Prostate gland (tissue), 2 donors: ENCODE measurements at regions not wholly inside any gene's neighbourhood (a gene's known extent, or its start where the extent isn't known, plus 50 kb on each side); places are given as distances from the start of the nearest gene placed in this dataset.

Experiments used
- DNase-seq: peaks from one replicate; pipeline ENCODE4 v3.0.0-alpha.2; 2019; ENCODE audit warnings: low spot score
- H3K27ac ChIP-seq, 2 donors: fragments of 200-600 bp; sonication (generic); 2 replicates each; pipeline ENCODE4 v1.5.1; 2017 to 2019
- H3K27me3 ChIP-seq: fragments of 200-600 bp; sonication (generic); replicated peaks from 2 replicates; pipeline ENCODE4 v1.5.1; 2019; ENCODE audit not compliant: insufficient read depth
- H3K36me3 ChIP-seq, 2 donors: fragments of 200-600 bp; sonication (generic); 1 replicate in 1 of 2; 2 replicates in 1 of 2; pipeline versions ENCODE4 v1.5.1 to v1.8.1; 2017 to 2019
- H3K4me1 ChIP-seq: fragments of 200-600 bp; sonication (generic); replicated peaks from 2 replicates; pipeline ENCODE4 v1.5.1; 2019
- H3K4me3 ChIP-seq, 2 donors: fragments of 200-600 bp; sonication (generic); 2 replicates each; pipeline ENCODE4 v1.5.1; 2017 to 2019
- H3K9me3 ChIP-seq: fragments of 200-600 bp; sonication (generic); 2 replicates; pipeline ENCODE4 v1.5.1; 2017
- CTCF ChIP-seq, 4 experiments: fragments of 200-600 bp in 2 of 4; fragments of 450-650 bp in 2 of 4; sonication (generic) in 2 of 4; IDR thresholded peaks; 1 replicate in 3 of 4; 2 replicates in 1 of 4; pipeline ENCODE4 v1.5.1; 2016 to 2019; ENCODE audit warnings: antibody characterized with exemption in 4 of 4, mild to moderate bottlenecking in 2 of 4, moderate library complexity in 2 of 4
- POLR2A ChIP-seq: fragments of 450-650 bp; IDR thresholded peaks from one replicate; pipeline ENCODE4 v1.6.1; 2016; ENCODE audit warnings: antibody characterized with exemption, mild to moderate bottlenecking
- POLR2AphosphoS5 ChIP-seq: sonication (generic); formaldehyde crosslinking; IDR thresholded peaks from one replicate; pipeline ENCODE4 v1.6.1; 2017; ENCODE audit warnings: antibody characterized with exemption
- WGBS: methylation state at CpG from one replicate; pipeline ENCODE4 v1.1.5; 2018; 5-methylcytosine and 5-hydroxymethylcytosine counted together
- intact Hi-C: fragments of 100-400 bp; cut with DNase I; formaldehyde crosslinking; loops from one replicate; pipeline ENCODE4 v1.14.2; 2022

DNA sequence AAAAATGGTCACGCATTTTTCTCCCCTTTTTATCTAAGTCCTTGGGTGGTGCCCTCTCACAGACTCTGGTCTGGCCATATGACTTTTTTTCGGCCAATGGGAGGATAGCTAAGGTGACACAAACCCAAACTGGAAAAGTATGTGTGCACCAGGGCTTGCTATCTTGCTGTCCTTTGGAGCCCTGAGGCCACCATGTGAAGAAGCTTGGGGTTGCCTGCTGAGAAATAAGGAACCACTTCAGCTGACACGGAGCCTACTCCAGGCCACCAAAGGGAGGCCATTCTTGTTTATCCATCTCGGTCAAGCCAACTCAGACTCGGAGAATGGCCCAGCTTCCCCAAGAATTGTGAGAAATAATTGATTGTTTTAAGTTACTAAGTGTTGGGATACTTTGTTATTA is 111.4 kb upstream of the ZFHX3 start:
- Histone ChIP-seq H3K27me3 (no peaks in the 10 kb centered on the region), H3K4me3 (no peak overlapping the region), H3K36me3 (no peaks in the 10 kb centered on the region), H3K9me3 (no peaks in the 10 kb centered on the region), H3K27ac (no peak overlapping the region), H3K4me1 (no peaks in the 10 kb centered on the region)
- intact Hi-C loops, result no loop called here
- TF ChIP-seq CTCF (IDR thresholded peaks at IDR 0.05), result no peak
- no peak for TF ChIP-seq POLR2AphosphoS5
- TF ChIP-seq POLR2A, result no peak
- 92% methylated on average over 5 of the region's 5 CpGs for WGBS
- no peak for DNase-seq

- intact Hi-C loops, result no loop called here
- Histone ChIP-seq H3K9me3 (no peaks in the 10 kb centered on the region), H3K4me1 (no peaks in the 10 kb centered on the region), H3K27ac (no peak overlapping the region), H3K27me3 (no peaks in the 10 kb centered on the region), H3K36me3 (no peaks in the 10 kb centered on the region), H3K4me3 (no peak overlapping the region)
- 59% methylated on average over 3 of the region's 3 CpGs for WGBS
- DNase-seq, result no peak
- no peak for TF ChIP-seq POLR2A
- no peak for TF ChIP-seq CTCF (IDR thresholded peaks at IDR 0.05)
These were observed 109.9 kb upstream of the ZFHX3 start for GRCh38 chr16:73157861-73158260.

DNA sequence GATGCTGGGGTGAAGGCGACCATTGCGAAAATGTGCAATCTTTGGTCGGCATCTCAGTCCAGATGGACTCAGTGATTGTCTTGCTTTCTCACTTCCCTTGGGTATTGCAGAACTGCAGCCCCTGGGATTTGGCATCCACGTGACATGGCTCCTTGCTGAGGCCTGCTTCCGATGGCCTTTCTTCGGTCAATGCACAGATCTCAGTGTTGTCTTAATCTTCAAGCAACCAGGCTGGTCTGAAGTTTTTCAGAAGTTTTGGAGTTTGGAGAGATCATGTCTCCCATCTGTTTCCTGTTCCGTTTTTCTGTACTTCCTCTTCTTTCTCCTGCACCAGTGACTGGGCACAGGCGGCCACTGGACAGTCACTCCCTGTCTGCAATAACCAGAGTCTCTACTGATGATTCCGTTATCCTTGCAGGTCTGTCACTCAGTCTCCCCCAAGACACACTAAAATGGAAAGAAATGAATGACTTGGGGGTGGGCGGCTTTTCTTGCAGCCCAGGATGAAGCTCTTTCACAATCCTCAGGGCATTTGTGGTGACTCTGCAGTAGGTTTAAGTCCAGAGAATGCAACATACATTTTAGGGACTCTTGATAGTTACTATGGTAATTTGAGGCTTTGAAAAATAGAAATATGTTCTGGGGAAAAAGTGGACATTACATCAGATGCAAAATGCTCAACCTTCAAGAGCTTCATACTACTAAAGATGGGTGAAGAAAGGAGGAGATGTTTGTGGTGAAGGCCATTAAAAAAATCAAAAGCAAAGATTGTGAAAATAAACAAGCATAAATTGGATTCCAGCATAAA is 106.3 kb upstream of the ZFHX3 start:
- DNase-seq, result no peak
- Histone ChIP-seq H3K4me3 (no peak overlapping the region), H3K27me3 (no peaks in the 10 kb centered on the region), H3K36me3 (no peaks in the 10 kb centered on the region), H3K9me3 (no peaks in the 10 kb centered on the region), H3K4me1 (no peaks in the 10 kb centered on the region), H3K27ac (no peak overlapping the region)
- intact Hi-C loops, result no loop called here
- WGBS, result 85% methylated on average over 10 of the region's 10 CpGs
- TF ChIP-seq POLR2AphosphoS5 (no peak), POLR2A (no peak), CTCF (IDR thresholded peaks at IDR 0.05) (no peak)

DNA sequence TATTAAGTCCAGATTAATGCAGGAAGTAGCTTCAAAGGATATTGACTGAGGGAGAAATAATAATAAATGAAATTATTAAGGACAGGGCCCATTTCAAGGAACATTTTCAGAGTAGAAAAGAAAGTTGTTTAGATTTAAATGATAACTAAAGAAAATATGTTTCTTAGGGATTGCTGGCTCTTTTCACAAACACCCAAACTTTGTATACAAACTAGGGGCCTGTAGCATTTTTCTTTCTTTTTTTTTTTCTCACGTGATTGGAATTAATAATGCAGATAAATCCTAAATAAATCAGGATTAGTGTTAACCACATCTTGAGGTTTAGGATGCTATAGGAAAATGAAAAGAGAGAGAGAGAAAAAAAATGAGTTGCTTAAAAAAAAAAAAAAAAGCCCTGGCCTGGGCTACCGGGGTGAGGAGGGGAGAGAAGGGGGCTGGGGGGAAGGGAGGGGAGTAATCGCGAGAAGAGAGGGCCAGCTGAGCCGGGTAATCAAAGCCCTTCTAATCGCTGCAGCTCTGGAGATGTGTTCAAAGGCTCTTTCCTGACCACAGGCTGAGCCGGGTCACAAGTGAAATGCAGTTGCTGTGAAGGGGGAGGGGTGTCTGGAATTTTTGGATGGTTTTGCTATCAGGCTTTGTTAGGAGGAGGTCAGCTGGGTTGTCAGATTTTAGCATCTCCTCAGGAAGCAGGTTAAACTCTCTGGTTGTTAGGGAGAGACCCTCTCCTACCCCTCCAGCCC is 104.6 kb upstream of the ZFHX3 start:
- Histone ChIP-seq H3K9me3 (no peaks in the 10 kb centered on the region), H3K4me1 (no peaks in the 10 kb centered on the region), H3K27me3 (no peaks in the 10 kb centered on the region), H3K27ac (no peak overlapping the region), H3K4me3 (no peak overlapping the region), H3K36me3 (no peaks in the 10 kb centered on the region)
- 44% methylated on average over 7 of the region's 7 CpGs for WGBS
- no peak for DNase-seq
- TF ChIP-seq POLR2A, result no peak
- no peak for TF ChIP-seq CTCF (IDR thresholded peaks at IDR 0.05)
- no peak for TF ChIP-seq POLR2AphosphoS5
- intact Hi-C loops, result no loop called here

DNA sequence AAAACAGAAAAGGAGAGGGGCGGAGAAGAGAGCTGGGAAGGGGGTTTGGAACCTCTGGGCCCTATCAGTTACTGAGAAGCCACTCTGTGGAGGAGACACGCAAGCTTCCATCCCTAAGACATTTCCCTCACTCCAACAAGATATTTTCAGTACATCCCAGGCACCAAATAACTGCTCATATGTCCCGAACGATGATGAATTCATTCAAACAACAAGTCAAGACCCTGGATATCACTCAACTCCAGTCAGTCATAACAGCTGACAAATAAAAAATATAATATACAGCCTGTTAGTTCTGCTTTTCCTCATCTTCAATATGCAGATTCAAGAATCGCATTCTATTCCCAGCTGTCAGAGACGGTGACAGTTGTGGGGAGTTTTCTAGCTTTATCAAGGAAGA is 104.0 kb upstream of the ZFHX3 start:
- no peak for DNase-seq
- H3K27ac ChIP-seq, result no peak overlapping the region
- H3K4me3 ChIP-seq, result no peak overlapping the region
- intact Hi-C loops, result no loop called here
- TF ChIP-seq POLR2AphosphoS5 (no peak), CTCF (IDR thresholded peaks at IDR 0.05) (no peak), POLR2A (no peak)
- H3K9me3 ChIP-seq, result no peaks in the 10 kb centered on the region
- H3K36me3 ChIP-seq, result no peaks in the 10 kb centered on the region
- 85% methylated on average over 6 of the region's 6 CpGs for WGBS
- no peaks in the 10 kb centered on the region for H3K4me1 ChIP-seq
- no peaks in the 10 kb centered on the region for H3K27me3 ChIP-seq
